ENCODE measurements at regions not wholly inside any gene's neighbourhood (a gene's known extent, or its start where the extent isn't known, plus 50 kb on each side); places are given as distances from the start of the nearest gene placed in this dataset.
A peak's percentile ranks its signal among the peaks of the same experiment; 100 is the strongest.

DNA sequence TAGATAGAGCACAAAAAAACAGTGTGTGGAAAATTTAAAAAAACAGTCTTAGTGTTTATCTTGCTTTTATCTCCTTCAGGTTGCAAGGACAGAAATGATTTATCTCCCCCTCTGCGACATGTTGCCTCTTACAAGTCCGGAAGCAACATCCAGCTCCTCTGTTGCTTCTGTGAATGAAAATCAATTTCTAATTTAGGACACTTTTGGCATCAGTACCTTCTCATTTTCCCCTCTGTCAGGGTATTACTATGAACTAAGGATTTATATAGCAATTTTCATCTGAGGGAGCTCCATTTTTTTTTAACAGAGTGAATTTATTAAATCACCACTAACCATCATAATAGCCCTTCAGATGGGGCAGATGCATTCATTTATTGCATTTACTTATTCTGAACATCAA lies 116.6 kb upstream of the PLXNC1 start:
- no peak for DNase-seq (ENCODE audit: low spot score)

GRCh38 chr12:94032368-94032767 lies 116.0 kb upstream of the PLXNC1 start:
- DNase-seq (ENCODE audit: low spot score): no peak

DNA sequence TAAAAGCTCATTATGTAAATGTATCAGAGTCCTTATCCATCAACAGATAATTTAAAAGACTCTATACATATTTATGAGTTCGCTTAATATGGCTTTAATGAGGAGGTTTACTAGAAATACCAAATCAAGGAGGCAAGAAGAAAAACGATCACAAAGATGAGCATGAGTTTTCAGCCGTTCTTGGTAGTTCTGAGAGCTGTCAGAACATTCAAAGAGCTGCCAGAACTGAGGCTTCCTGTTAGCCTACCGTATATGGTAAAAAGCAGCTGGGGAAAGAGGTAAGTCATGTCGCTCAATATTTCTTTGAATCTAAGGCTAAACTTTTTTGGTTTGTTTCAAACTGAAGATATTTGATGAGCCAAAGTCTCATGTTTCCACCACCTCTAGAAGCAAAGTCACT lies 115.3 kb upstream of the PLXNC1 start:
- peak; percentile 45 for DNase-seq (ENCODE audit: low spot score)

GRCh38 chr12:94033784-94034183 lies 114.6 kb upstream of the PLXNC1 start:
- no peak for DNase-seq (ENCODE audit: low spot score)

DNA sequence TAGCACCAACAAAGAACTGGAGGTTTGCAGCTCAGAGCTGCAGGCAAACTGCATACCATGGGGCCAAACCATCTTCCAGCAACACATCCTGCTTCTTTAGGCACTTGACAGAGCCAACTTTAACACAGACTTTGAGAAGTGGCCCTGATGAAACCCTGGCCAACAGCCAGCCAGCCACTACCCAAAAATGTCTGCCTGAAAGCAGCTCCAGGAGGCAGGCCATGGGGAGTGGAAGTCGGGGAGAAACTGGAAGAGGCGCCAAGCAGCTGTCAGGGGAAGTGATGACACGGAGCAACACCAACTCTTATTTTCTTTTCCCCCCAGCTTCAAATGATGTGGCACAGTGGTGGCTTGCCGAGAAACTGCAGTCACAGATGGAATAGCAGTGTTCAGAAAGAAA lies 110.9 kb upstream of the PLXNC1 start:
- no peak for DNase-seq (ENCODE audit: low spot score)

DNA sequence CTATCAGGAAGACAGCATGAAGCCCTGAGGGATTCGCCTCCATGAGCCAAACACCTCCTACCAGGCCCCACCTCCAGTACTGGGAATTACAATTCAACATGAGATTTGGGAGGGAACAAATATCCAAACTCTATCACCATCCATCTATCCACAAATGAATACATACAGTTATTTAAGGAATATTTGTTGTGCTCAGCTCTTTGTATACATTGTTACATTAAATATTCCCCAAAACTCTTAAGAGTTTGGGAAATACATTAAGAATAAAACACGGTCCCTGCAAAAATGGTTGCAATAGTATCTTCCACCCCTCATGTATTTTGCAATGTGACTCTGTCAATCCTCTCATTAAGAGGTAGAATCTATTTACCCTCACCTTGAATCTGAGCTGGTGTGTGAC lies 109.8 kb upstream of the PLXNC1 start:
- no peak for DNase-seq (ENCODE audit: low spot score)

GRCh38 chr12:94039199-94039840 lies 109.1 kb upstream of the PLXNC1 start:
- DNase-seq (ENCODE audit: low spot score): no peak

DNA sequence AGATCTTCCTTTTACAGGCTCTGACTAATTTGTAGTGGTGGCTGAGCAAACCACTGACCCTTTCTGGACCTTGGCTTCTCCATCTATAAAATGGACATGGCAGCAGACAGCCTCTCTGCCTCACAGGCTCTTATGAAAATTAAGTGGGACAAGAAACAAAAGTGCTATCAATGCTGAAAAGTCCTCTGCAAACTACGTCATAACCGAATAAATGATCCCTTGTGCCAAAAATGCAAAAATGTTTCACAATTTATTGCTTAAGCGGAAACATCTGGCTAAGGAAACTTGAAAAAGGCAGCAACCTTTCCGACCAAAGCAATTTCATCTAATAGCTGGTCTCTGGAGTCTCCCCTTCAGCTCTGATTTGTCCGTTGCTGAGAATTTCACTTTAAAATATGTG lies 108.5 kb upstream of the PLXNC1 start:
- no peak for DNase-seq (ENCODE audit: low spot score)

- DNase-seq (ENCODE audit: low spot score): no peak
Observed at GRCh38 chr12:94041850-94042249, 106.5 kb upstream of the PLXNC1 start.

- no peak for DNase-seq (ENCODE audit: low spot score)
Observed at GRCh38 chr12:94042321-94042720, 106.1 kb upstream of the PLXNC1 start.

DNA sequence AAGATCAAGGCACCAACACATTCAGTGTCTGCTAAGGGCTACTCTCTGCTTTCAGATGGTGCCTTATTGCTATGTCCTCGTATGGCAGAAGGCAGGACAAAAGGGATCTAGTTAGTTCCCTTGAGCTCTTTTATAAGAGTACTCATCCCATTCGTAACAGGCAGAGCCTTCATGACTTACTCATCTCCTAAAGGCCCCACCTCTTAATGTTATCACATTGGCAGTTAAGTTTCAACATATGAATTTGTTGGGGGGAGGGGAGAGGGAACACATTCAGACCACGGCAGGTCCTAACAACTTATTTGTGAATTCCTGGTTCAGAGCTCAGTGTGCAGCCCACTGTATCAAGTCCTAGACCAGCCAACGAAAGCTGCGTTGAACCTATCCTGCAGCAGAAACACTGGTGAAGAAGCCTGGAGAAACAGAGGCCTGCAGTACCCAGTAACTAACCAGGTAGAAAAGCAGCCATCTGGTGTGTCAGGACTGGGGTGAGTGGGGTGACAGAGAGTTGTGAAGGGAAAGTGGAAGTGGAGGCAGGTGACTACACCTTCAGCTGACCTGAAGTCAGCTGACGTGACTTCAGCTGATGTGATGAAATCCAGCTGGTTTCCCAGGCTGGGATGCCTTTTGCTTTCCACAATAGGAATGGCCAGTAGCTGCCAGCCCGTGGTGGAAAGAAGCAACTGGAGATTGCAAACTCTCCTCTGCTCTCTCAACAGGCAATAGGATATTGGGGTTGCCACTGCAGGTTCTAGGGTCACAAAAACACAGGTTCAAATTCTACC lies 101.6 kb upstream of the PLXNC1 start:
- DNase-seq (ENCODE audit: low spot score): no peak

DNA sequence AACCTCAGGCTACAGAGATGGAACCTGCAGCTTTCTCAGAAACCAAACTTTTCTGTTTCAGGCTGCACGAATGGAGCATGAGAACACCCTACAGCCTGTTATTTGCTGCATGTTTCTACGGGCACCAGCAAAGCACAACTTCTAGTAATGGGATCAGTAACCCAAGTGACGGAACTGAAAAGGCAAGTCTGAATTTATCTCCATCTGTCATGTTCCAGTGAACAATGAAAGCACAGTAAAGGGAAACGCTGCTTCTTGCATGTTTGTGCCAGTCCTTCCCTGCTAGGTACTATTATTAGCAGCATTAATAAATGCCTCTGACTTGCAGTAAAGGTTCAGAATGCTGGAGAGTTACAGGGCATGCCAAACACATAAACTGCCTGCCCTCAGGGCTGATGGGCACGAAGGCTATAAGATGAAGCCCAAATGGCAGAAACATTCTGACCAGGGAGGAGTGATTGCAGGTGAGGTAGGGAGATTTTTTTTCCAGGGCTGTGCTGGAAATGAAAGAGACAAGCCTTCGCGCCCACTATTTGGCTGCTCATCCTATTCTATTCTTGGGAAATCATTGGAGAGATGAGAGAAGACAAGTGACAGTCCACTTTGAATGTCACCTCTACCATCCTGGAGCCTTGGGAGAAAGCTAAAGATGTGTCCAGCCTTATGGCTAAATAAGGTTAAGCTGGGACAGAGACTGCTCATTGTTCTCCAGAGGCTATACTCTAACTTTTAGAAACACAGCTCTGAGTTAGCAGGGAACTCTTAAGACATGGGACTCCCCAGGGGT lies 100.4 kb upstream of the PLXNC1 start:
- no peak for DNase-seq (ENCODE audit: low spot score)

DNA sequence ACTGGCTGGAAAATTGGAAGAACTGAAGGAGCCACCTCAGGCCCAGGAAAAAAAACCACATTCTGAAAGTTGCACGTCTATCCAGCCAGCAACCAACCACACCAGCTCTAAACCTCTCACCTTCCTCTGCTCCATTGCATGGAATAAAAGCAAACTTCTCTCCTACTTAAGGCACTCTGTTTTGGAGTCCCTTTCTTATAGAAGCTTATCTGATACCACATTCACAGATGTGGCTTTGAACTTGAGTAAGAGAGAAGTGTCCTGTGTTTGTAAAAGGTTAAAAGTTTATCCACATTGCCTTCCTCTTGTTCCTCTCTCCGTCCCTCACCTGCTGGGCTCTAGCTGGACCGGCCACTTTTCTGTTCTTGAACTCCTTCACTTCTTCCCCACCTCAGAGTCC lies 99.6 kb upstream of the PLXNC1 start:
- DNase-seq (ENCODE audit: low spot score): no peak

GRCh38 chr12:94049718-94050117 lies 98.7 kb upstream of the PLXNC1 start:
- no peak for DNase-seq (ENCODE audit: low spot score)

DNA sequence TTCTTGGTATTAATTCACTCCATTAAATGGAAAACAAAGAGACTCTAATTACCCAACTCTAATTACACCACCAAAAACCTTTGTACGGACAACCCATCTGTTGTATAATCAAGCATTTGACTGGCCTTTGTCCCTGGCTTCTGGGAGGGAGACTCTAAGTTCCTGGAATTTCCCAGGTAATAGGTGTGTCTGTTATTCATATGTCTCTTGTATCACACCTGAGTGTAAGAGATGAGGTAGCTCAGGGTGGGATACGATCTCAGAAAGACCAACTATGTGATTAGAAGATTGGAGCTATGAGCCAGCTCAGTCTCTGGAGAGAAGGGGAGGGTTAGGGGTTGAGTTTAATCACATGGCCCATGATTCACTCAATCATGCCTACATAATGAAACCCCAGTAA lies 94.7 kb upstream of the PLXNC1 start:
- no peak for DNase-seq (ENCODE audit: low spot score)

DNA sequence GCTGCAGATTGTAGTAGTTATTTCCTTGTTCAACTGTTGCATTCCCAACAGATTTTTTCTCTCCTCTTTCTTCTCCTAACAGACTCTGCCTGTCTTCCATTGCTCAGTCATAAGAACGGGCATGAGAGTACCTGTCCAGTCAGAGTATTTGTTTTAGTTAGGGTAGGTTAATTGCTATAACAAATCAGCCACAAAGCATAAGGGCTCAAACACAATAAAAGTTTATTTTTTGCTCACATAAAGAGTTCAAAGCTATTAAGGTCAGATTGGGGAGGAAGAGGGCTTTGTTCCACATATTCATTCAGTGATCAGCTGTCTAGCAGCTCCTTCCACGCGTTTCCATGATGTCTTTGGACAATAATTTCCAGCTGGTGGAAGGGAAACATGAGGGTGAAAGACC lies 92.8 kb upstream of the PLXNC1 start:
- no peak for DNase-seq (ENCODE audit: low spot score)

- no peak for DNase-seq (ENCODE audit: low spot score)
Observed at GRCh38 chr12:94056419-94057158, 91.8 kb upstream of the PLXNC1 start.

DNA sequence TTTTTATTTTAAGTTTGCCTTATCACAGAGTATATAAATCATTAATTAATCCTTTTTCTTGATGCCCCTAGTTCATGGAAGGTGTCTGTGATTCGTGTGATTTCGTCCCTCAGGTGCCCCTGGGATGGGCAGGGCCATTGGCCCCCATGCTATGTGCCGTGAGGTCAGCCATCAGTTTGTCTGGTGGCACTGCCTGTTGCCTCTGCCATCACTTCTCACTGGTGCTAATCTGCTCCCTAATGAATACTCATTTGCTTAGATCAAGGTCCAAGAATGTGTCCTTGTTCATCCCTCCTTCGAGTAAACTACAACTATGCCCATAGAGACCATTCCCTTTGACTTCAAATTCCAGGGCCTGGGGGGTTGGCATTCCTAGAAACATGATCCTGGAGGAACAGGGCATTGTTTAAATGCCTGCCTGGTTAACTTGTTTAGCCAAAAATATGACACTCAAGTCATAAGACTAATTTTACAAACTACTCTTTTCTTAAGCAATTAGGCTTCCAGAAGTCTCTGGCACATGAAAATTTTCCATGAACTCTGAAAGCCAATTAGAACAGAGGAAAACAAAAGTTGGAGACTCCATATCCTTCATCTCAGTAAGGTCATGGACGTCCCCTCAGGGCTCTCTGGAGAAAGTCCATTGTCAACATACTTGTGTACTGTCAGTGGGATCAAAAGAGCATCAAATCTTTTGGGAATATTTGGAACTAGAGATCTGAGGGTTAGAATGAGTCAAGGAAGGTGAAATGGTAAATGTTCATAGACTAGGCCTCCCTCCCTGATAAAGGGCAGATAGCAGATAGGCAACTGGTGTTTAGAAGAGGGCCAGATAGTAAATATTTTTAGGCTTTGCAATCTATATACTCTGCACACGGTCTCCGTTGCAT lies 90.9 kb upstream of the PLXNC1 start:
- DNase-seq (ENCODE audit: low spot score): no peak

- DNase-seq (ENCODE audit: low spot score): no peak
Observed at GRCh38 chr12:94059394-94060368, 88.7 kb upstream of the PLXNC1 start.

- no peak for DNase-seq (ENCODE audit: low spot score)
Observed at GRCh38 chr12:94062194-94062593, 86.2 kb upstream of the PLXNC1 start.

All from CD4-positive, alpha-beta T cell treated with Interleukin-6 at 100 ng/mL for 8 hours (primary cell).